ENCODE measurements at regions not wholly inside any gene's neighbourhood (a gene's known extent, or its start where the extent isn't known, plus 50 kb on each side); places are given as distances from the start of the nearest gene placed in this dataset.
A peak's percentile ranks its signal among the peaks of the same experiment; 100 is the strongest.
"Not testable (repeated sequence)": the region's sequence is repeated elsewhere in the genome, so short reads cannot be mapped to it uniquely, and the experiment has no call there.

DNA sequence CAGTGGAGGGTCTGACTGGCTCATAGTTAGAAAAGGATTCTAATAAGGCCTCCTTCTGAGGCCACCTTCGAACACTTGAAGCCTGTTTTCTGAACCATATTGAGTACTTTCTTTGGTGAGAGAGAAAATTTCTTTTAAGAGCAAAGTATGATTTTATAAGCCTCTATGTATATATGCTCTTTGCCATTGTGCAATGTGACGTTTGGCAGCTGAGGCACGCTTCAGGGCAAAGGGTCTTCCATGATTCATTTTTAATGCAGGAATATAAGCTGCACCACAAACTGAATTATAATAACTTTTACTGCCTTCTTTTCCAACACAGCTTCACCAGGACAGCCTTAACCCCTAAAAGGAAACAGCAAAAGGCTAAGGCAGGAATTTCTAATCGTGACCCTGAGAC lies 154.4 kb downstream of the TTLL2 start:
- H3K4me1 ChIP-seq (ENCODE audit: control insufficient read depth, insufficient read depth, low read length): peaks cover 12% of the 10 kb centered on the region
- H3K36me3 ChIP-seq (ENCODE audit: control insufficient read depth, insufficient read depth, low read length): no peaks in the 10 kb centered on the region
- no peak overlapping the region for H3K4me3 ChIP-seq (ENCODE audit: low read length)
- H3K9me3 ChIP-seq (replicated peaks; ENCODE audit: control insufficient read depth, low read depth, low read length): no peaks in the 10 kb centered on the region
- WGBS (ENCODE audit: insufficient coverage): 63% methylated on average over 3 of the region's 4 CpGs
- DNase-seq: no peak
- peaks cover 3% of the 10 kb centered on the region for H3K27me3 ChIP-seq (ENCODE audit: control insufficient read depth, insufficient read depth, low read length)
- H3K27ac ChIP-seq (ENCODE audit: low read length): peak overlapping the region; percentile 74

DNA sequence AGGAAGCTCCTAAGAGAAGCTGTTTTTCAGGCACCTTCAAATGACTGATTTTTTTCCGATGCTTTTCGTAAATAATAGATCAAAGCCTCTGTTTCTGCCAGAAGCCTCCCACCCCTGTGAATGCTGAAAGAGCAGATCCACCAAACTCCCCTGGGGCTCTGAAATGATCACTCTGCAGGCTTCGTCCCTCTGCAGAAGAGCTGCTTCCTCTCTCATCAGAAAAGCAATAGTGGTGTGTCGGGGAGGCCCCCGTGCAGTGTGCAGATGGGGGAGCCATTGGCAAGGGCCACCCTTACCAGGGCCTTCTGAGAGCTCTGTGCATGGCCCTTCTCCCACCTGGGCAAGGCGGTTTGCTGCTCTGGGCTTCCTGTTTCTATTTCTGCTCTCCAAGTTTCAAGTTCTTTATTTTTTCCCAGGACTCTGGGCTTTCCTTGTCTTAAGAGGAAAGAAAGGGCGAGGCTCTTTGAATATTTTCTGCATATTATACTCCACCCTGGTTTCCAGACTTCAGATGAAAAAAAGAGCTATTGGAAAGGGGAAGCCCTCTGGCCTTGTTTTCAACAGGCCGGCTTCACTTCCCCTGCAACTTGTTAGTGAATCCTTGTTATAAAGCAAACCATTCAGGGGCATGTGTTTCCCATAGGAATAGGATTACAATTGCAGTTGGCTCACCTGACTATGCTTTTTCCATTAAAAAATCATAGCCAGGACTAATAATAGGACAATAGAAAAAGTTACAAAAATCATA lies 155.2 kb downstream of the TTLL2 start:
- Histone ChIP-seq H3K4me3 (ENCODE audit: low read length) (no peak overlapping the region), H3K4me1 (ENCODE audit: control insufficient read depth, insufficient read depth, low read length) (peaks cover 12% of the 10 kb centered on the region), H3K9me3 (replicated peaks; ENCODE audit: control insufficient read depth, low read depth, low read length) (no peaks in the 10 kb centered on the region), H3K36me3 (ENCODE audit: control insufficient read depth, insufficient read depth, low read length) (no peaks in the 10 kb centered on the region), H3K27me3 (ENCODE audit: control insufficient read depth, insufficient read depth, low read length) (no peaks in the 10 kb centered on the region), H3K27ac (ENCODE audit: low read length) (peak overlapping the region; percentile 74)
- 57% methylated on average over 2 of the region's 8 CpGs for WGBS (ENCODE audit: insufficient coverage)
- DNase-seq: peak; percentile 91

DNA sequence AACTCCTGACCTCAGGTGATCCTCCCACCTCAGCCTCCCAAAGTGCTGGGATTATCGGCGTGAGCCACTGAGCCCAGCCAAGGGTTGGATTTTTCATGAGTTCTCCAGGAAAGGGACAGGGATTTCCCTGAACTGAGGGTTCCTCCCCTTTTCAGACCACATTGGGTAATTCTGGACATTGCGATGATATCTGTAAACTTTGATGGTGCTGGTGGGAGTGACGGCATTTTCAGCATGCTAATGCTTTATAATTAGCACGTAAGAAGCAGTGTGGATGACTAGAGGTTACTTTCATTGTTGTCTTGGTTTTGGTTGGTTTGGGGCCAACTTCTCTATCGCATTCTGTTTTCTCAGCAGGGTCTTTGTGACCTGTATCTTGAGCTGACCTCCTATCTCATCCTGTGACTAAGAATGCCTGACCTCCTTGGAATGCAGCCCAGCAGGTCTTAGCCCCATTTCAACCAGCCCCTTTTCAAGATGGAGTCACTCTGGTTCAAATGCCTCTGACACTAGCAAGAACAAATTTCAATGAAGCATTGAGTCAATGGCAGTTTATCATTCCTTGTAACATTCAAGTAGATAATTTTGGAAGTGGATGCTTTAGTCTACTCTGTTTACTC lies 156.5 kb downstream of the TTLL2 start:
- no peak for DNase-seq
- Histone ChIP-seq H3K27ac (ENCODE audit: low read length) (no peak overlapping the region), H3K4me3 (ENCODE audit: low read length) (no peak overlapping the region), H3K36me3 (ENCODE audit: control insufficient read depth, insufficient read depth, low read length) (no peaks in the 10 kb centered on the region), H3K27me3 (ENCODE audit: control insufficient read depth, insufficient read depth, low read length) (no peaks in the 10 kb centered on the region), H3K9me3 (replicated peaks; ENCODE audit: control insufficient read depth, low read depth, low read length) (no peaks in the 10 kb centered on the region), H3K4me1 (ENCODE audit: control insufficient read depth, insufficient read depth, low read length) (peaks cover 9% of the 10 kb centered on the region)
- WGBS (ENCODE audit: insufficient coverage): 85% methylated on average over 4 of the region's 6 CpGs

DNA sequence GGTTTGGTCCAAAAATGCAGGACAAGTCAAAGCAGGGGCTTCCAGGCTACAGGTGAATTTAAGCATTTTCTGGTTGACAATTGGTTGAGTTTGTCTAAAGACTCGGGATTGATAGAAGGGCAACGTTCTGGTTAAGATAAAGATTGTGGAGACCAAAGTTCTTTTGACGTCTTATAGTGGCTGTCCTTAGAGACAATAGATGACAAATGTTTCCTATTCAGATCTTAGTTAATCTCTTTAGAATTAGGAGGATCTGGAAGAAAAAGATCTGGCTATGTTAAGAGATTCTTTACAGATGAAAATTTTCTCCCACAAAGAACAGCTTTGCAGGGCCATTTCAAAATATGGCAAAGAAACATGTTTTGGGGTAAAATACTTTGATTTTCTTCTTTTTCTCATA lies 157.9 kb downstream of the TTLL2 start:
- WGBS (ENCODE audit: insufficient coverage): no CpG with 5 or more reads among the region's 3 CpGs
- H3K4me3 ChIP-seq (ENCODE audit: low read length); H3K27ac ChIP-seq (ENCODE audit: low read length); DNase-seq; H3K4me1 ChIP-seq (ENCODE audit: control insufficient read depth, insufficient read depth, low read length); H3K27me3 ChIP-seq (ENCODE audit: control insufficient read depth, insufficient read depth, low read length); H3K9me3 ChIP-seq (replicated peaks; ENCODE audit: control insufficient read depth, low read depth, low read length); H3K36me3 ChIP-seq (ENCODE audit: control insufficient read depth, insufficient read depth, low read length): not testable (repeated sequence)

DNA sequence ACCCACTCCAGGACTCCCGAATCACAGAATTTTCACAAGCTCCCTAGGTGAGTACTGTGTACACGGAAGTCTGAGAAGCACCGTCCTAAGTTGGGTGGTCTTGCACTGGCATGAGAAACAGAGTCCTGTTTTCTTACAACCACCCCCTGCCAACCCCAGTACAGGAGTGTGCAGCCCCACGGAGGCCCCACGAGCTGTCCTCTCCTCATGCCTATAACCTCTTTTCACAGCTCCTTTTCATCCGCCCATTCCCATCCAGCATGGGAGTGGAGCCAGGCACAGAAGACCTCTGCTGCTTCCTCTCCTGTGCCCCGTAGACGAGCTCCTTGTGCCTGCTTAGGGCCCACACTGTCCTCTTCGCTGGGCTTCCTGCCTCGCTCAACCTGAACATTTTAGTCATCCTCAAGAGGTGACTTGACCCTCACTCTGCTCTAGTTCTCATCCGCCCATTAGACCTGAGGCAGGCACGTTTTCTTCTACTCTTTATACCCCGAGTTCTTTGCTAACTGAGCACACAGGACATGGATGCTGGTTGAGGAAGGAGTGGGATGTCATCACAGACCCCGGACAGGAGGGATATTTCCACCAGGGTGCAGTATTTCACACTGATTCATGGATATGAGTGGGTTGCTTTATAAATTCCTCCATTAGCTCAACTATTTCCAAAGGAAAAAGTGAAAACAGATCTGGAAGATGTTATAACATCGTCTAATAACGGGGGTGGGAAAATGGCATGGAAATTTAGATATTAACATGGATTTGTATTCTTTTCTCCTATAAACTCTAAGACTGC lies 160.5 kb downstream of the TTLL2 start:
- no peaks in the 10 kb centered on the region for H3K27me3 ChIP-seq (ENCODE audit: control insufficient read depth, insufficient read depth, low read length)
- H3K4me1 ChIP-seq (ENCODE audit: control insufficient read depth, insufficient read depth, low read length): no peaks in the 10 kb centered on the region
- no peak overlapping the region for H3K27ac ChIP-seq (ENCODE audit: low read length)
- 87% methylated on average over 9 of the region's 16 CpGs for WGBS (ENCODE audit: insufficient coverage)
- H3K4me3 ChIP-seq (ENCODE audit: low read length): no peak overlapping the region
- H3K9me3 ChIP-seq (replicated peaks; ENCODE audit: control insufficient read depth, low read depth, low read length): no peaks in the 10 kb centered on the region
- peak; percentile 84 for DNase-seq
- no peaks in the 10 kb centered on the region for H3K36me3 ChIP-seq (ENCODE audit: control insufficient read depth, insufficient read depth, low read length)

DNA sequence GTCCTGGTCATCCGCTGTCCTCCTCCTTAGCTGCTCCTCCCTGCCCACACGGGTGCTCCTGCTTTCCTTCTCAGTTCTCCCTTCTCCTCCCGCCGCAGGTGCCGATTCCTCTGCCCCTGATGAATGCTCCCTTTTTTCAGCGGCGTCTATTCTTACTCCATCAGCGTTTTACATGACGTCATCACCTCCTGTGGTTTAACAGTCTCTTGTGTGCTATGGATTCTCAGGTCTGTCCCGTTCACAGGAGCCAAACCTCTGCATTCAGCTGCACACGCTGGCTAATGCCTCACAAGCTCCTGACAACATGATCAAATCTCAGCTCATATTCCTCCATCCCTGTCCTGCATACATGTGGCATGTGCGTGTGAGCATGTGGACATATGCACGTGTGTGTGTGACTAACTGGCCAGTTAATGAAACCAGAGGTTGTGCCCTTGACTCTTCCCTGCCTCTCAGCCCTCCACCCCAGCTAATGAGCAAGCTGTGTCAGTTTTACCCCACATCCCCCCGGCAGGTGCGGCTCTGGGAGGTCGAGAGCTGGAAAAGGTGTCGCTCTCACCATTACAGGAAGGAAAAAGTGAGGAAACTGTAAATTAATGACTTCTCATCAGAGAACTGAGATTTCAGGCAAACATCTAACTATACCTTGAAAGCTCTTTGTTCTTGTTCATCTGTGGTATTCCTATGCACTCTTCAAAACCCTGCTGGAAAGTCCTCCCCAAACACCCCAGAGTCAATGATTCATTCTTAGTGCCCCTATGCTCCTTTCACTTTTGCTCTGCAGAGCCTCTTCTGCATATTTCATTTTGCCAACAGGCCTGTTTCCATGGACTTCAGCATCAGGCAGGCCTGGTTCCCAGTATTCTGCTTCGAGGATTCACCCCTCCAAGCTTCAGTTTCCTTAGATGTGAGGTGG lies 163.1 kb downstream of the TTLL2 start:
- no peak overlapping the region for H3K4me3 ChIP-seq (ENCODE audit: low read length)
- no peaks in the 10 kb centered on the region for H3K27me3 ChIP-seq (ENCODE audit: control insufficient read depth, insufficient read depth, low read length)
- H3K27ac ChIP-seq (ENCODE audit: low read length): no peak overlapping the region
- peaks cover 11% of the 10 kb centered on the region for H3K4me1 ChIP-seq (ENCODE audit: control insufficient read depth, insufficient read depth, low read length)
- 45% methylated on average over 10 of the region's 18 CpGs for WGBS (ENCODE audit: insufficient coverage)
- H3K36me3 ChIP-seq (ENCODE audit: control insufficient read depth, insufficient read depth, low read length): no peaks in the 10 kb centered on the region
- no peak for DNase-seq
- no peaks in the 10 kb centered on the region for H3K9me3 ChIP-seq (replicated peaks; ENCODE audit: control insufficient read depth, low read depth, low read length)

DNA sequence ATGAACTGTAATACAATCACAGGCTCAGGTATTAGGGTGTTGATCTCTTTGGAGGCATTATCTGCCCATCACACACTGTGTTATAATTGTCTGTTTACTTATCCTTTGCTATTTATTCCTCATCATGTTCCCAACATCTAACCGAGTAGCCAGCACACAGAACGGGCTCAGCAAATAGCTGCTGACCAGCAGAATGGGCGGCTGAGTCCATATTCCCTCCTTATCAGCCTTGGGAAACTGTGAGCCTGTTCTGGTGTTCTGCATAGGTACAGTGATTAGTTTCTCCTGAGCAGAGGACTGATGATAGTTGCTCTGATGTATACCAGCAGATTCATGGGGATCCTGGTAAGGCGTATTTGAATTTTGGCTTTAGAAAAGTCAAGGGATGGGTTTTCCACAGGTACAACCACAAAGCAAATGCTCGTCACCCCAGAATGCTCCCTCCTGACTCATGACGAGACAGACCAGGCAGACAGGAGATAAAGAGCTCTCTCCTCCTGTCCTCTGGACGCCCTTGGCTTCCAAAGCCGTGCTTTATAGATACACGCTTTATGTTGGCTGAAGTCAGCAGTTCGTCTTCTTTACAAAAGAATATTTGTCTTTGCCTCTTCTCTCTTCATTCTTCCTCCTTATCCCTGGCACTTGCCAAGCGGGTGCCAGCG lies 166.7 kb downstream of the TTLL2 start:
- Histone ChIP-seq H3K27ac (ENCODE audit: low read length) (peak overlapping the region; percentile 39), H3K4me3 (ENCODE audit: low read length) (no peak overlapping the region), H3K36me3 (ENCODE audit: control insufficient read depth, insufficient read depth, low read length) (no peaks in the 10 kb centered on the region), H3K27me3 (ENCODE audit: control insufficient read depth, insufficient read depth, low read length) (no peaks in the 10 kb centered on the region), H3K9me3 (replicated peaks; ENCODE audit: control insufficient read depth, low read depth, low read length) (no peaks in the 10 kb centered on the region), H3K4me1 (ENCODE audit: control insufficient read depth, insufficient read depth, low read length) (peaks cover 32% of the 10 kb centered on the region)
- DNase-seq: peak; percentile 45
- 52% methylated on average over 8 of the region's 12 CpGs for WGBS (ENCODE audit: insufficient coverage)

DNA sequence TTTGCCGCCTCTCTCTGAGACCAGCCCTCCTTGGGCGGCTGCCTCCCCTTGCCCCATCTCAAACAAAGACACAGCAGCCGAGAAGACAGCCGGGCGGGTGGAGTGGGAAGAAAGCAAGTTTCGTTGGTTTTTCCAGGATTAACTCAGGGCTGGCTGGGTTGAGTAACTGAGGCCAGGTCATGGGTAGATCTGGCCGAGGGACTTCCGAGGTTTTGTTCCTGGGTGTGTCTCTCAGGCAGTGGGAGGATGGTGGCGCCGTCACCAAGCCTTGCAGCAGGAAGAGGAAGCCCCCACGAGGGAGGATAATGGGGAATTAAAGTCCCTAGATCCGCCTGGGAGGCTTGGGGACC lies 167.2 kb downstream of the TTLL2 start:
- H3K4me3 ChIP-seq (ENCODE audit: low read length): no peak overlapping the region
- H3K9me3 ChIP-seq (replicated peaks; ENCODE audit: control insufficient read depth, low read depth, low read length): no peaks in the 10 kb centered on the region
- peak overlapping the region; percentile 39 for H3K27ac ChIP-seq (ENCODE audit: low read length)
- no peaks in the 10 kb centered on the region for H3K27me3 ChIP-seq (ENCODE audit: control insufficient read depth, insufficient read depth, low read length)
- 30% methylated on average over 8 of the region's 12 CpGs for WGBS (ENCODE audit: insufficient coverage)
- peaks cover 35% of the 10 kb centered on the region for H3K4me1 ChIP-seq (ENCODE audit: control insufficient read depth, insufficient read depth, low read length)
- H3K36me3 ChIP-seq (ENCODE audit: control insufficient read depth, insufficient read depth, low read length): no peaks in the 10 kb centered on the region
- peak; percentile 50 for DNase-seq

DNA sequence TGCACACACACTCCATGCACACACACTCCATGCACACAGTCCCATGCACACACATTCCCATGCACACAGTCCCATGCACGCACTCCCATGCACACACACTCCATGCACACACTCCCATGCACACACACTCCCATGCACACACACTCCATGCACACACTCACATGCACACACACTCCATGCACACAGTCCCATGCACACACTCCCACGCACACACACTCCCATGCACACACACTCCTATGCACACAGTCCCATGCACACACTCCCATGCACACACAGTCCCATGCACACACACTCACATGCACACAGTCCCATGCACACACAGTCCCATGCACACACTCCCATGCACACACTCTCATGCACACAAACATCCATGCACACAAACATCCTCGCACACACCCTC lies 168.4 kb downstream of the TTLL2 start:
- Histone ChIP-seq H3K9me3 (replicated peaks; ENCODE audit: control insufficient read depth, low read depth, low read length) (no peaks in the 10 kb centered on the region), H3K4me3 (ENCODE audit: low read length) (no peak overlapping the region), H3K27ac (ENCODE audit: low read length) (no peak overlapping the region), H3K27me3 (ENCODE audit: control insufficient read depth, insufficient read depth, low read length) (no peaks in the 10 kb centered on the region), H3K4me1 (ENCODE audit: control insufficient read depth, insufficient read depth, low read length) (peaks cover 35% of the 10 kb centered on the region), H3K36me3 (ENCODE audit: control insufficient read depth, insufficient read depth, low read length) (no peaks in the 10 kb centered on the region)
- 100% methylated on average over 3 of the region's 3 CpGs for WGBS (ENCODE audit: insufficient coverage)
- no peak for DNase-seq
